KBM-7 (cell line): ENCODE measurements at regions not wholly inside any gene's neighbourhood (a gene's known extent, or its start where the extent isn't known, plus 50 kb on each side); places are given as distances from the start of the nearest gene placed in this dataset.
"Not testable (repeated sequence)": the region's sequence is repeated elsewhere in the genome, so short reads cannot be mapped to it uniquely, and the experiment has no call there.

Experiments
- DNase-seq: peaks from one replicate; pipeline ENCODE4 v3.0.0-alpha.2; 2015
- in situ Hi-C: fragments of 300-500 bp; cut with MboI; formaldehyde crosslinking; loops from 2 replicates; pipeline ENCODE4 v1.14.3; 2020; ENCODE audit warnings: low sequenced_read_pairs, low pct_unique_long_range_greater_than_20kb, mixed read lengths

DNA sequence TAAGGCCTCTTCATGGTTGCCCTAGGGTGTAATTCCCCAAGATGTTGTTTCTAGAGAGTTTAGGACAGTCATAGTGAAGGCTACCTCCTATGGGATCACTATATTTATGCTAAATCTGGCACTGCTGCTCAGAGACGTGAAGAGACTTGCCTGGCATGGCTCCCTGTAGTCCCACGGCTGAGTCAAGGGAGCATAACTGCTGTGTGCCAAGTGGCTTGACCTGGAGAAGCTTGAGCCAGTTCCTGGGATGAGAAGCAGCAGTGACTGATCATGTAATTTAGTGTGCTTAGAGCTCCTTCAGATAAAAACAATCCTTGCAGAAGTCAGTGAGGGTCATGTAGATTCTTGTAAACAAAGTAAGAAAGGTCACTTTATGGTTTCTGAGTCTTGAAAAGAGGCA lies 68.9 kb upstream of the TSPAN2 start:
- in situ Hi-C loops, result no loop called here
- DNase-seq, result no peak

DNA sequence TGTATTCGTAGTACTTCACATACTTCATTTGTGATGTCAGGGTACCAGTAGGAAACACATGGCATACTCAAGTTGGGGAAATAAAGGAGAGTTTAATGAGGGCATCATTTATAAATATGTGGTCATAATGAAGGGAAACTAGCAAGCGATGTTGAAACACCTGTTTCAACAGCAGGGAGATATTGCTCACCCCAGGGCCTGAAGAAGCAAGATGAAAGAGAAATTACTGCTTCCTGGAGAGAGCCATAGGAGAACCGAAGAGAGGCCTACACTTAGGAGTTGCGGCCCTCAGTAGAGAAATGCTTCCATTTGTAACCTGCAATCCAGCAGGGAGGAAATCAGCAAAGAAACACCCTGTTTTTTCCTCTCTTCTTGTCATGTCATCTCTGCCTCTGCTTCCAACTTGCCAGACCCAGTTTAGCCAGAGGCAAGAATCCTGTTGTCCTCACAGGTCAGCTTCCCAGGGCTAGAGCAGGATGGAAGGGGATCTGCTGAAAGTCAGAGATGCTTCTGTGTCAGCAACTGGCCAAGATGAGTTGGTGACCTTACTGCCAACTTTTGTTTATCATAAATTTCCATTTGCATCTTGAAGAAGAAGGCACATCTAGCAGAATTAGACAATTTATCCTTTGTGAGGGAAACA lies 67.6 kb upstream of the TSPAN2 start:
- no peak for DNase-seq
- in situ Hi-C loops, result no loop called here

DNA sequence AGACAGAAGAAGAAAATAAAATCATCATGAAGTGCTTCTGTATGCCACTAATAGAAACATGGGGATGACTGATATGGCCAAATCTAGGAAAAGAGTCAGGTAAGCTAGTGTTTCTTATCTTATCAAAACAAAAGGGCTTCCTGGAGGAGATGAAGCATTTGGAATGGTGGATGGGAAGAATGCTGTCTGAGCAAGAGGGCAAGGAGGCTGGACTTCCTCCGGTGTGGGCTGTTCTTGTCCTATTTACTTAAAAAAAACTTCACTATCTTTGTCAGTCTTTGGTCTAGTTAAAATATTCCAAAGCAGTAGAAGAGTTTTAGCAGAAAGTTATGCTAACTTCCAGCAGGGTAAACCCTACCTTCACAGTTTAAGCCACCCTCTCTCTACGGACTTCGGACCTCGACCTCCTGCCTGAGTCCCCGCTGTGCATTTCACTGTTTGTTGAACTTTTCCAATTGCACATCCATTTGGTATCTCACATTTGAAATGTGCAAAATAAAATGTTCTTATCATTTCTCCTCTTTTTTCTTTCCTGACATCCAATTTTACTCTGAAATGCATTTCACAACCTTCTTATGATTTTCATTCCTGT lies 64.8 kb upstream of the TSPAN2 start:
- in situ Hi-C loops, result no loop called here
- no peak for DNase-seq

DNA sequence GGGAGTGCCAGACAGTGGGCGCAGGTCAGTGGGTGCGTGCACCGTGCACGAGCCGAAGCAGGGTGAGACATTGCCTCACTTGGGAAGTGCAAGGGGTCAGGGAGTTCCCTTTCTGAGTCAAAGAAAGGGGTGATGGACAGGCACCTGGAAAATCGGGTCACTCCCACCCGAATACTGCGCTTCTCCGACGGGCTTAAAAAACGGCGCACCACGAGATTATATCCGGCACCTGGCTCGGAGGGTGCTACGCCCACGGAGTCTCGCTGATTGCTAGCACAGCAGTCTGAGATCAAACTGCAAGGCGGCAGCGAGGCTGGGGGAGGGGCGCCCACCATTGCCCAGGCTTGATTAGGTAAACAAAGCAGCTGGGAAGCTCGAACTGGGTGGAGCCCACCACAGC lies 58.6 kb upstream of the TSPAN2 start:
- in situ Hi-C loops, result loop anchor here (25.0 kb wide), 1 partner anchor 614 kb away; the partner anchor contains the start of gene CASQ2
- DNase-seq, result not testable (repeated sequence)

DNA sequence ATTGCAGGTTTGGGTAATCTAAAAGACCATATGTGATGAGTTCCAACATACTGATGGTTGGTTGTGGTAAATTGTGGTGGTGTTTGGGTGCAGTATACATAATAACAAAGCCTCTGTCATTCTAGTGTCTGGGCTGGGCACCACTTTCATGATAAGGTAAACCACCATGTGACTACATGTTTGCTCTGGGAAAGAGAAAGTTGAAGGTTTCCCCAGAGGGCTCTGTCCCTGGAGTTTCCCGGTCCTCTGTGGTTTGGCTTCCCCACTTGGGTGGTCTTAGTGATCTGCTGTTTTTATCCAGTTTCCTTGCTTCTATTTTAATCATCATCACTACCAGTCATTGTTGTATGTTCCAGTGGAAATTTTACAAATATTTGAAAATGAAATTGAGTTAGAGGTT lies 55.9 kb upstream of the TSPAN2 start:
- in situ Hi-C loops, result loop anchor here (25.0 kb wide), 1 partner anchor 617 kb away; the partner anchor contains the start of gene CASQ2
- no peak for DNase-seq

DNA sequence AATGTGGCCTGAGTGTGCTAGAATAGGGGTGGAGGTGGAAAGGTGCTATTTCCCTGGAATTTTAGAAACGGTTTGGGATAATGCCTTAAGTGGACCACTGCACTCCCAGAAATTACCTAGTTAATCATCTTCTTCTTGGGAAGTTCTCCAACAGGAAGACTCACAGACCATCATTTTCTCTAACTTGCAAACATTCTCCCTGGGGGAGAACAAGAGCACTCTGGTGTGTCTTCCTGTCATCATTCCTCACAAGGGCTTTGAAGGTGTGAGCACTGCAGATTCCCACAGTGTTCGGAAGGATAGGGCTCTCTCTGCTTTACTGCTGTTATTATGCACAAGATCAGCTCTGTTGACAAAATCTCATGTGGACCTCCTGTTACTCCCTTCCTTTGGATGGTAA lies 54.9 kb upstream of the TSPAN2 start:
- no peak for DNase-seq
- in situ Hi-C loops, result loop anchor here (25.0 kb wide), 1 partner anchor 618 kb away; the partner anchor contains the start of gene CASQ2

DNA sequence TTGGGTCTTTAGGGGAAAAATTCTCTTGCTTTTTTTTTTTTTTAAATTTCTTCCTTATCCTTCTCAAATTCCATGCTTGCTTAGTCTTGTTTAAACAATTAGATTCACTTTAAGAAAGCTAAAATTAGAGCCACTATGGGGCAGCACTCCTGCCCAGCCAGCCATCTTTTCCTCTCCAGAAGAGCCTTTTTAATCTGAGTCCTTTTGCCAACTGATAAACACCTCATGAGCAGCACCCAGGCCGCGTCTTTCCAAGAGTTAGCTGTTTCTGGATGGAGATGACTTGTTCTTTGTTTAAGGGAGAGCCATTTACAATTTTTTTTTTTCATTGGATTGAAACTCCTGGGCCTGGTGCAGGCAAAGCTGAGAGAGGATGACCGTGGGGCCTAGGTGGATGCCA lies 53.3 kb upstream of the TSPAN2 start:
- no peak for DNase-seq
- in situ Hi-C loops, result loop anchor here (25.0 kb wide), 1 partner anchor 620 kb away; the partner anchor contains the start of gene CASQ2

DNA sequence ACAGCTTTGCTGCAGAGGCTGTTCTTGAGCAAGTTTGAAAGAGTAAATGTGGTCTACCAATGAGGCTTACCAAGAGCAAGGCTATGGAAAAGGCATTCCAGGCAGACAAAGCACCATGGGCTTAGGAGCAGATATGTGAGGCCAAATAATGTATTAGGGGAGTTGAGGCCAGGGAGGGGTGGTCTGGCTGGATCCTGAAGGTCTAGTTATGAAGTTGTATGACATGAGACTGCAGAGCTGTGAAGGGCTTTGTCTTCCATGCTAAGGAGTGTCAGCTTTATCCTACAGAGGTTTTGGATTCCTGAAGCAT lies 51.8 kb upstream of the TSPAN2 start:
- DNase-seq, result no peak
- in situ Hi-C loops, result loop anchor here (25.0 kb wide), 1 partner anchor 621 kb away; the partner anchor contains the start of gene CASQ2

DNA sequence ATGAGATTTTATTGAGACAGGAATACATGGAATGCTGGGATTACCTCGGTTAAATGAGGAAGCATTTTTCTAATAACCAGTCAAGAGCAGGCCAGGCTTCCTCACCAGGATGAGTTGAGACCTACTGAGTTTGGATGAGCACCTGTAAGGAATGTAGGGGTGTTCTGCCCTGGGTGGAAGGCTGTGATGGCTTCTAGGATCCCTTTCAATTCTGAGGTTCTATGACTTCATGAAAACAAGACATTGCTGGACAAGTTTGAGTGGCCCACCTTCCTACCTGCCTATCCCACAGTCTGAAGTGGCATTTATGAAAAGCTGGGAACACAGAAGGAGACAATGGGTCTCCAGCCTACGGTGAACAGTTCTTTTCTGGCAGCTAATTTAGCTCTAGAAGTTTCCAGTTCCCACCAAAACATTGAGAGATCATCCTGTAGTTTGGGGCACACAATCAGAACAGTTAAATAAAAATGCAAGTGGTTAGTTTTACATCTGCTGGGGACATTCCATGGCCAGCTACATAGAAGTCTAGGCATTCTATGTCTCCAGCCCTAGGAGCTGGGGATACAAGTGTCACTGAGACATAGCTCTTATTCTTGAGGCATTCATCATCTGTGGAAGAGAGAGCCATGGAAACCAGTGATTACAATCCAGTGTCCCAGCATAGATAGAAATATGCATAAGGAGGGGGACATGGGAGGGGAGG lies 51.3 kb upstream of the TSPAN2 start:
- no peak for DNase-seq
- in situ Hi-C loops, result loop anchor here (25.0 kb wide), 1 partner anchor 622 kb away; the partner anchor contains the start of gene CASQ2

DNA sequence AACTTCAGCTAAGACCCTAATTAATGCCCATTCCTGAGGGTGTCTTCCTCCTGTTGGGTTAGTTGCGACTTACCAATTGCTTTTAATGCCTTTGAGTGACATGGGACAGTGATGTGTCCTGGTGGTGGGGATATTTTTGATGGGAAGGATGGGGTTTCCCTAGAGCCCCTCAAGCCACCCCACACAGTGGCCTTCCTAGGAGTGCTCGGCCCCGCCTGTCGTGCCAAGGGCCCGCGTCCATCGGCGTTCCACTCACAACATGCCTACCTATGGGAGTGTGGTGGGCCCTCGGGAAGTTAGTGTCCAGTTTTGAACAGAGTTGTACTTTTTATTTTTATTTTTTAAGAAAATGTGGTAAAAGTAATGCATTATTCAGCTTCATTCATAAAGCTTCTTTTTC lies 50.1 kb upstream of the TSPAN2 start:
- DNase-seq, result no peak
- in situ Hi-C loops, result loop anchor here (10.0 to 25.0 kb wide), 2 partner anchors 455 to 623 kb away; partner anchors contain the start of gene CASQ2
